CD4-positive, alpha-beta T cell treated with Interleukin-4 for 4 hours (primary cell): ENCODE measurements at regions not wholly inside any gene's neighbourhood (a gene's known extent, or its start where the extent isn't known, plus 50 kb on each side); places are given as distances from the start of the nearest gene placed in this dataset.

Experiments used
- DNase-seq: peaks from one replicate; pipeline ENCODE4 v3.0.0-alpha.2; 2020

GRCh38 chr2:37472959-37473358, 128.5 kb downstream of the QPCT start:
- DNase-seq: no peak

DNA sequence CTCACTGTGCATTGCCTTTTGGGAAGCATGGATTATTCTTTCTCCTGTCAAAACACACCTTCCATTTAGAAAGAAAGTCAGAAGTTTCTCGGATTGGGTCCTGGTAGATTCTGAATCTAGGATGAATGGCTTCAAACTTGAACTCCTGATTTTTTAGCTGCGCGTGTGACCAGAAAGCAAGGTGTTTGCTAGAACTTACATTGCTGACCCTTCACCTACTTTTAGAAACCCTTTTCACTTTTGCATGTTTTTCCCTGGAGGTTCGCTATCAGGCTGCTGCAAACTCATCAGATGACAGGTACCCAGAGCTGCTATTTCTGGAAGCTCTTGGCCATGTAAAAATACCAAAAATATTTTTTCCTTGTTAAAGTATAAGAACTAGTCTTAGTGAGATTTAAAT, 132.0 kb downstream of the QPCT start:
- DNase-seq: no peak

DNA sequence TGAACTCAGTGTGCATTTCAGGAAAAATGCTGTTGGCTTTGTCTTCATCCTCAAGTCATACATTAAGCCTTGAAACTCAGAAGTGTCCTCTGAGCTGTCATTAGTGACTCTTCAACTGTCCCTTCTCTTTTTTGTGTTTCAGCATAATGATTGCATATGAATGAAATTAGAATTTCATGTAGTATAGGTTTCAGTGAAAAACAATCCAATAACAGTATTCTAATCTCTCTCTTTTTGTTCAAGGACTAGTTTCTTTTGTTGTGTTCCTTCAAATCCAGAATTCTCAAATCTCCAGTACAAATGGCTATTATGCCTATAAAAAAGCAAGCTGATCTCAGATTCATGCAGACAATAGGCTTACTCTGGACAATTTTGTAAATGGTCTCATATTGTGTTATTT, 133.5 kb downstream of the QPCT start:
- DNase-seq: no peak

DNA sequence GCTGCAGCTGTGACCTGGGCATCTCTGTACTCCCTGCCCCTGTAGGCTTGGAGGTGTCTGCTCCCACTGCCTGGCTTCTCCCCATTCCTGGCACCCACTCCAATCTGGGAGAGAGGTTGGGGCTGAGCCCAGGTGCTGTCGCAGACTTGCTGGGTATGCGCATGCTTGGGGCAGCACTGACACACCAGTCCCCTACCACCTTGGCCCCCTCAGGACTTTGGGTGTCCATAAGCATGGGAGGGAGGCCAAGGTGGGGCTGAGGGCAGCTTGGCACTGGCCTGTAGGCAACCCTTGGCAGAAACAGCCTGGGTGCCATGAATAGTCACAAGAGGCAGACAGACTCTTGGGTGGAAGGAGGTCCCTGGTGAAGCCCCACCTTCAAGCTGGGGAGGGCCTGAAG, 136.8 kb downstream of the QPCT start:
- DNase-seq: no peak

- DNase-seq: no peak
Observed at GRCh38 chr2:37489041-37489456, 144.6 kb downstream of the QPCT start.

DNA sequence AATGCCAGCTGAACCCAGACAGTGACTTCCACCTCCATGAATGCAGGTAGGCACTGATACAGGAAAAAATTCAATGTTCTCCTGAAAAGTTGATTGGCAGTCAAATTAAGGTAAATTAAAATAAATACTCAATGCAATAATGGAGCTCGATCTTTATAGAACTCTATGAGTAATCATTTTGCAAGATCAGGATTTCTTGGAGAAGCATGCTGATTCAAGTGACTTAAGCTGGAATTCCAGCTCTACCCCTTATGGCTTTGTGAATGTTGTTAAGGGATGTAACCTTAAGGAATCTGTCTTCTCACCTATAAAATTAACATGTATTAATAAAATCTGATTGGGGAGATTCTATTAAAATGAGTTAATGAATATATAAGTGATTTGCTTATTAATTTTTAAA, 145.1 kb downstream of the QPCT start:
- no peak for DNase-seq

DNA sequence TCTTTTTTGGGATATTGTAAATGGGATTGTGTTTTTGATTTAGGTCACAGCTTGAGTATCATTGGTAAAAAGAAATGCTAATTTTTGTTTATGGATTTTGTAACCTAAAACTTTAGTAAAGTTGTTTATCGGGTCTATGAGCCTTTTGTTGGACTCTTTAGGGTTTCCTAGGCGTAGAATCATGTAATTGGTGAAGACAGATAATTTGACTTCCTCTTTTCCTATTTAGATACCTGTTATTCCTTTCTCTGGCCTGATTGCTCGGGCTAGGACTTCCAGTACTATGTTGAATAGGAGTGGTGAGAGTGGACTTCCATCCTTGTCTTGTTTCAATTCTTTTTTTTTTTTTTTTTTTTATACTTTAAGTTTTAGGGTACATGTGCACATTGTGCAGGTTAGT, 149.0 kb downstream of the QPCT start:
- DNase-seq: no peak

- DNase-seq: no peak
Observed at GRCh38 chr2:37499113-37499512, 154.7 kb downstream of the QPCT start.

DNA sequence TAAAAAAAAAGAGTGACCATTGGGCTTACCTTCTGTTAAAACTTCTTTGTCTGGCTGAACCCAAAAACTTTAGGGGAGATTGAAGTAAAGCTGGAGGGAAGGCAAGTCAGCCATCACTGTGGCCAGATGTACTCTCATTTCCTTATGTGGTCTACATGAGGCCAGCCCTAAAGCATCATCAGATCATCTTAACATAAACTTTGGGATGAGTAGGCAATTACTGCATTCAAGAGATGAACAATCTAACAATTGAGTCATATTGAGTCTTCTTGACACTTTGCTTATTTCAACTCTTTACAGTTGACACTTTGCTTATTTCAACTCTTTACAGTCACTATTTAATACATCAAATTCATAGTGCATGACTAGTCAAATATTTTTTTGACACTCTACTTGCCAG, 155.6 kb downstream of the QPCT start:
- DNase-seq: no peak

- no peak for DNase-seq
Observed at GRCh38 chr2:37501113-37501512, 156.7 kb downstream of the QPCT start.

DNA sequence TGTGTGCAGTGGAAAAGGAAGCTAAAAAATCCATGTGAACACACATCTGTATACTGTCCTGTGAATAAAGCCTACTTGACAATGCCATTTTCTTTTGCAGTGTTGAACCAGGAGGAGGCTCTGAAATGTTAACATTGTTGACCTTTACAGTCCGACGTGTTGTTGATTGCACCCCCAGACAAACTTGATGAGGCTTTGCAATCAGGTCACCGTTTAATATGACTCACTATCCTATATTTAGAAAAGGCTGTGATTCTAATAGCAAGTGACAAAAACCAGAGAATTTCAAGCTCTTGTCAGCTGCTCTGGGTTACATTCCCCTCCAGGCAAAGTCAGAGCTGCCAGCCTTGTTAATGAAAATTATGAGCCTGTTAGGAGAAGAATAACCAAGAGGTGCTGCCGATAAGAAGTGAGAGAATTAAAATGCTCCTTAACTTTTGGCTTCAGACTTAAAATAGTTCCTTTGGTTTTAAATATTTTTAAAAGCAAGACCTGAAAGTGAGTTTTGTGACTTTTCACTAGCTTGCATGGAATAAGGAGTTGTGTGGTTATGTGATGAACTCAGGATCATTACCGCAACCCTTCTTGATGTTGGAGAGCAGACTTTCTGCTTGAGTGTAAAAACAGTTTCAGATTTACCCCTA, 162.1 kb downstream of the QPCT start:
- no peak for DNase-seq

DNA sequence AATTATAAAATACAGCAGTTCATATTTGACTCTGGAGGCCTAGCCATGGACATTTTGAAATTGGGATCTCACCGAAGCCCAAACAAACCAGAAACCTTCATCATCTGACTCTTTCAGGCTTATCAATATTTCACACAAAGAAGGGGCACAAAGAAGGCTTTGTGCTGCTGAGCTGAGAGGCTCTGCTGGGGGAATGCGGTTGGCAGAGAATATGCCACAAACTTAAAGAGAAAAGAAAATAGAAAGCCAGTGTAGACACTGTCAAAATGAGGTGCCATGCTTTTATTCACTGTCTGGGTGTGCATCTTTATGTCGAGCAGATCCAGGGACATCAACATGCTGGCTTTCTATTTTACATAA, 162.6 kb downstream of the QPCT start:
- no peak for DNase-seq

- no peak for DNase-seq
Observed at GRCh38 chr2:37507703-37508102, 163.3 kb downstream of the QPCT start.

DNA sequence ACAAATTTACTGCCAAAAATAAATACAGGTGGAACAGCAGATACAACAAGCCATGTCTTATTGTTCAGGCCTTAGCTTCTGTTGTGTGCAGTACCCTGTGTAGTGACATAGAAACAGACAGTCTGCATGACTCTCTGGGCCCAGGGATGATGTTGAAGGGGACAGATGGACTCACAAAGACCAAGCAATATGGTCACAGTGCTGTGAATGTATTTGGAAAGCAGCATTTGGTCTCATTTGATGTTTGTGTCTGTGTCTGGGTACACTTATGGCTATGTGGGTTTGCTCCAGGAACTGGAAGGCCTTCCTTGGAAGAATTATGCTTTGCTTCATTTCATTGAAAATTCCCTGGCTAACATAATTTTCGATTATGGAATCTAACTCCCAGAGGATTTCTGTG, 158.5 kb downstream of the CDC42EP3 start:
- no peak for DNase-seq

DNA sequence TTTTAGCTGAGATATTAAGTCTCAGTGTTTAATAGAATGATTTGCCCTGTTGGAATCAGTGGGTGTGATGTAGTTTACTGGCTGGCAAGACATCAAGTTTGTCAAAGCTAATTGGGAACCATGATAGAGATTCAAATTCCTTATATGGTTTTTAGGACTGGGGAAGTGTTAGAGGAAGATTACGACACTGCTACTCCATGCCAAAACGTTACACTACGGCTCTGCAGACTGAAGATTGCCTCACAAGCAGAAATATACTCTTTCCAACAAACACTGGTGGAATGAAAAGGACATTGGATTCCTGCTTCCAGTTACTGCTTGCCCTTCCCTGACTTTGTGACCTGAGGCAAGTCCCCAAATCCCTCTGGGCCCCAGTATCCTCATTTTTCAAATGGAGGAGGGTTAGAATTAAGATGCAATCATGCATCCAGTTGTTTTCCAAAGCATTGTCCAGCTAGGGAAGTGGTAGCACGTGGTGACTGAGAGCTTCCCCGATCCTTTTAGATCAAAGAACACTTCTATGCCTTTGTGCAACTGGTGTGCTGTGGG, 147.6 kb downstream of the CDC42EP3 start:
- no peak for DNase-seq

- no peak for DNase-seq
Observed at GRCh38 chr2:37526323-37526722, 145.1 kb downstream of the CDC42EP3 start.

DNA sequence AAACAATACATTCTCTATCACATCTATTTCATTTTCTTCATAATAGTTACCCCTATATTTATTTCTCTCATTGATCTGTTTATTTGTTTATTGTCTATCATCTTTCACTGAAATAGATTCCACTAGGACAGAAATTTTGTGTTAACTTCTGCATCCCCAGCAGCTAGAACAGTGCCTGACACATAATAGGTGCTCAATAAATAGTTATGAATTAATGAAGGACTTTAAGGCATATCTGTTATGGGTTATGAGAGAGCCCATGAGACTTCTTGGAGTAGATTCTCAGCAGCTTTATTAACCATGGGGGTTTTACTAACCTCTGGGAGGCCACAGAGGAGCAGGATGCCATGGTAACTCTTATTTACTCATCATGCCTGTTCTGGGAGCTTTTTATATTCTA, 144.6 kb downstream of the CDC42EP3 start:
- DNase-seq: no peak

DNA sequence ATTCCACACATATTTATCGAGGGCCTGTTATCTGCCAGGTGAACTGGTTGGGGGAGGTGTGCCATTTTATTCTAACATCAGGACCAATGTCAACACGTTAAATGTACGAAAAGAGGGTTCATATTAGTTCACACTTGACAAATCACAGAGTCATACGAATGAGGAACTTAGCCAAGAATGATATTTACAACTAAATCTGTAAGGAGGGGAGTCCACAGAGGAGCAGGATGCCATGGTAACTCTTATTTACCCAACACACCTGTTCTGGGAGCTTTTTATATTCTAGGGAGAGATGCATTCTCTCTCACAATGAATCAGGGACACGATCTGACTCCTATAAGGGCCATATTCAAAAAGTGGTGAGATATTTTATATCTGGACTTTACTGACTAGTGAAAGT, 144.1 kb downstream of the CDC42EP3 start:
- DNase-seq: no peak

DNA sequence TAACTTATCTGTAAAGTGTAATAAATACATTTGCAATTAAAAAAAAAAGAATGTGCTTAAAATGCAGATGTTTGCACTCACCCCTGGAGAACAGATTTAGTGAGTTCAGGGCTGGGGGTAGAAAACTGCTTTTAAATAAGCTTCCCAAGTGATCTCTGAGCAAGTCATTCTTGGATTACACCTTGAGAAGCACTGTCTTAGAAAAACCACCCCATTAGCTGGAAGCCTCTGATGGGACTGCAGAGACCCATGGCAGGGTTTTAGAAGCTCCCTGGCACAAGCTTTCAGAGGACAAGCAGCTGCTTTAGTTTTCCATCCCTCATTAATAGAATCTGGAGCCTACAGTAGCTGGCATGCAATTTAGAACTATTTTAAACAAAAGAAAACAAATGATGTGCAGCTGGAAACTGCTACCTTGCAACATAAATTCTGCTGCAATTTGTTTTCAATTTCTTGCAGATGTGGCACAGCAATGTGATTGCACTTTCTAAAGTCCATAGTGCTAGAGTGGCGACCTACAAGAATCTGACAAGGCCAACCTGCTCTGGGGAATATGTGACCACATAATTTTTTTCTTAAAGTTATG, 141.5 kb downstream of the CDC42EP3 start:
- DNase-seq: no peak

- no peak for DNase-seq
Observed at GRCh38 chr2:37532503-37532902, 138.9 kb downstream of the CDC42EP3 start.

DNA sequence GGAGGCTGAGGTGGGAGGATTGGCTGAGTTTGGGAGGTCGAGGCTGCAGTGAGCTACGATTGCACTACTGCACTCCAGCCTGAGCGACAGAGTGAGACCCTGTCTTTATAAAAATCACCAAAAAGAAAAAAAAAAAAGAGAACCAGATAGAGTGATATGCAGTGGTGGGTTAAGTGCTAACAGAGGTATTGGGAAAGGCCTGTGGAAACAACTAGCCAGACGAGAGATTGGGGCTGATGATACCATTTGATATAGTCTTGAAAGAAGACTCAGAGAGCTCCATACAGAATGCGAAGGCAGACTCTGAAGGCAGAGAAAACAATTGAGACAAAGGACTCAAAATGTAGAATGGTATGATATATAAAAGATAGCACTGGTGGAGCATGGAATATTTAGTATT, 134.1 kb downstream of the CDC42EP3 start:
- DNase-seq: no peak

GRCh38 chr2:37541516-37541915, 129.9 kb downstream of the CDC42EP3 start:
- no peak for DNase-seq

GRCh38 chr2:37543999-37544557, 127.4 kb downstream of the CDC42EP3 start:
- no peak for DNase-seq

DNA sequence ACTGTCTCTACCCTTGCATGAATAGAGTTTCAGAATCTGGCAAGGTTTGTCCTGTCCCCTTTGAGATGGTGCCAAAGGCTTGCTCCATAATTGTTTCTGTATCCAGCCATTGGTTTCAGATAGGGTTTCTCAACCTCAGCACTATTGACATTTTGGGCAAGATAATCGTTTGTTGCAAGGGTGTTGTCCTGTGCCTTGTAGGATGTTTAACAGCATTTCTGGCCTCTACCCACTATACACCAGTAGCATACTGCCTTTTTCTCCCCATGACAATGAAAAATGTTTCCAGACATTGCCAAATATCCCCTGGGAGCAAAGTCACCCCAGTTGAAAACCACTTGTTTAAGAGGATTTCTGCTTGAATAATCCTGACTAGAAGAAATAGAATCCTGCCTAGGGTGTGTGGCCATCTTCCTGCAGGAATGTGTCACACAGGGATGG, 126.8 kb downstream of the CDC42EP3 start:
- no peak for DNase-seq

DNA sequence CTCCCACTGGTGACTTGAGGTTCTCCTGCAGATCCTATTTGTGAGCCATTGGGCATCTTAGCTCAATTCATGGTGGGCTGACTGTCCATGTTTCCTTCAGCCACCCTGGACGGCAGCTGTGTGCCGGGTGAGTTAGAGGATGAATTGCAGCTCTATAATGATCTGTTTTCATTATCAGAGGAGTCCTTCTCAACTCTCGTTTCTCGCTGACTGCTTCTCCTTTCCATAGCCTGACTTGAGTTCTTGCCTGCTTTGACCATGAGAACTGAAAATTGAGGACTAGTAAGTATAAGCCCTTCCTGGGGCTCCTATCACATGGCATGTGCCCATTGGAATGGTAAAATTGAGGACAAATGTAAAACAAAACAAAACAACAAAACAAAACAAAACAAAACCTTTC, 121.8 kb downstream of the CDC42EP3 start:
- no peak for DNase-seq
